ENCODE measurements at regions not wholly inside any gene's neighbourhood (a gene's known extent, or its start where the extent isn't known, plus 50 kb on each side); places are given as distances from the start of the nearest gene placed in this dataset.

- TF ChIP-seq, protein P1, sequence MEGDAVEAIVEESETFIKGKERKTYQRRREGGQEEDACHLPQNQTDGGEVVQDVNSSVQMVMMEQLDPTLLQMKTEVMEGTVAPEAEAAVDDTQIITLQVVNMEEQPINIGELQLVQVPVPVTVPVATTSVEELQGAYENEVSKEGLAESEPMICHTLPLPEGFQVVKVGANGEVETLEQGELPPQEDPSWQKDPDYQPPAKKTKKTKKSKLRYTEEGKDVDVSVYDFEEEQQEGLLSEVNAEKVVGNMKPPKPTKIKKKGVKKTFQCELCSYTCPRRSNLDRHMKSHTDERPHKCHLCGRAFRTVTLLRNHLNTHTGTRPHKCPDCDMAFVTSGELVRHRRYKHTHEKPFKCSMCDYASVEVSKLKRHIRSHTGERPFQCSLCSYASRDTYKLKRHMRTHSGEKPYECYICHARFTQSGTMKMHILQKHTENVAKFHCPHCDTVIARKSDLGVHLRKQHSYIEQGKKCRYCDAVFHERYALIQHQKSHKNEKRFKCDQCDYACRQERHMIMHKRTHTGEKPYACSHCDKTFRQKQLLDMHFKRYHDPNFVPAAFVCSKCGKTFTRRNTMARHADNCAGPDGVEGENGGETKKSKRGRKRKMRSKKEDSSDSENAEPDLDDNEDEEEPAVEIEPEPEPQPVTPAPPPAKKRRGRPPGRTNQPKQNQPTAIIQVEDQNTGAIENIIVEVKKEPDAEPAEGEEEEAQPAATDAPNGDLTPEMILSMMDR (IDR thresholded peaks at IDR 0.05): no peak
- TF ChIP-seq POLR2A (IDR thresholded peaks at IDR 0.05): no peak
Observed at GRCh38 chrX:93875621-93876282, 201.7 kb downstream of the FAM133A start.

Measured in right lobe of liver (tissue), 4 donors.